ENCODE measurements at regions not wholly inside any gene's neighbourhood (a gene's known extent, or its start where the extent isn't known, plus 50 kb on each side); places are given as distances from the start of the nearest gene placed in this dataset.

GRCh38 chr13:40406405-40407120 is 259.9 kb downstream of the FOXO1 start:
- no peaks in the 10 kb centered on the region for H3K27me3 ChIP-seq
- H3K9me3 ChIP-seq = peaks cover 0 to 6% (median 0%) of the 10 kb centered on the region in 11 donors
- peaks cover 2 to 52% (median 34%) of the 10 kb centered on the region in 9 donors for H3K4me1 ChIP-seq
- intact Hi-C loops (cut with DNase I) = loop anchor here in 5 of 10 donors (2.0 to 10.0 kb wide), 5 partner anchors 36 to 342 kb away; partner anchors contain the start of gene FOXO1 (in 3 of the 5)
- H3K36me3 ChIP-seq = no peaks in the 10 kb centered on the region
- ATAC-seq = peak in 5 of 8 donors; percentile 26 to 51 (median 42)
- no peak overlapping the region for H3K4me3 ChIP-seq
- no peak for TF ChIP-seq CTCF (IDR thresholded peaks at IDR 0.05)
- peak overlapping the region in 5 of 10 donors; percentile 9 to 59 (median 34) for H3K27ac ChIP-seq
- 33 to 40% methylated on average over 6 of the region's 6 CpGs for WGBS, 2 donors
- no peak for DNase-seq

- Histone ChIP-seq H3K4me3 (no peak overlapping the region), H3K4me1 (peaks cover 2 to 42% (median 24%) of the 10 kb centered on the region in 9 donors), H3K27me3 (no peaks in the 10 kb centered on the region), H3K9me3 (peaks cover 0 to 6% (median 0%) of the 10 kb centered on the region in 11 donors), H3K27ac (no peak overlapping the region), H3K36me3 (no peaks in the 10 kb centered on the region)
- TF ChIP-seq CTCF (IDR thresholded peaks at IDR 0.05) = no peak
- no peak for DNase-seq
- WGBS, 2 donors = 97 to 99% methylated on average over 3 of the region's 3 CpGs
- no peak for ATAC-seq
- intact Hi-C loops (cut with DNase I) = loop anchor here in 5 of 10 donors (2.0 to 10.0 kb wide), 5 partner anchors 35 to 343 kb away; partner anchors contain the start of gene FOXO1 (in 3 of the 5)
Observed at GRCh38 chr13:40407567-40407966, 258.9 kb downstream of the FOXO1 start.

GRCh38 chr13:40408602-40409001 is 257.8 kb downstream of the FOXO1 start:
- no peak for DNase-seq
- no peak overlapping the region for H3K4me3 ChIP-seq
- TF ChIP-seq CTCF (IDR thresholded peaks at IDR 0.05) = no peak
- no peak for ATAC-seq
- WGBS, 2 donors = 89 to 90% methylated on average over 5 of the region's 5 CpGs
- H3K27me3 ChIP-seq = no peaks in the 10 kb centered on the region
- peaks cover 0 to 6% (median 0%) of the 10 kb centered on the region in 11 donors for H3K9me3 ChIP-seq
- intact Hi-C loops (cut with DNase I) = loop anchor here in 4 of 10 donors (5.0 to 10.0 kb wide), 4 partner anchors 34 to 344 kb away; partner anchors contain the start of gene FOXO1 (in 3 of the 4)
- no peaks in the 10 kb centered on the region for H3K36me3 ChIP-seq
- H3K27ac ChIP-seq = no peak overlapping the region
- peaks cover 0 to 32% (median 15%) of the 10 kb centered on the region in 9 donors for H3K4me1 ChIP-seq

GRCh38 chr13:40409278-40409677 is 257.2 kb downstream of the FOXO1 start:
- ATAC-seq = no peak
- 89 to 91% methylated on average over 2 of the region's 2 CpGs for WGBS, 2 donors
- peaks cover 0 to 25% (median 8%) of the 10 kb centered on the region in 9 donors for H3K4me1 ChIP-seq
- H3K36me3 ChIP-seq = no peaks in the 10 kb centered on the region
- no peak for DNase-seq
- peaks cover 0 to 6% (median 0%) of the 10 kb centered on the region in 11 donors for H3K9me3 ChIP-seq
- intact Hi-C loops (cut with DNase I) = loop anchor here in 4 of 10 donors (5.0 to 10.0 kb wide), 4 partner anchors 33 to 344 kb away; partner anchors contain the start of gene FOXO1 (in 3 of the 4)
- no peak overlapping the region for H3K4me3 ChIP-seq
- no peak for TF ChIP-seq CTCF (IDR thresholded peaks at IDR 0.05)
- peak overlapping the region in 3 of 10 donors; percentile 41 to 56 (median 46) for H3K27ac ChIP-seq
- H3K27me3 ChIP-seq = no peaks in the 10 kb centered on the region

Data from heart right ventricle (tissue), 16 donors.